Upper lobe of left lung (tissue), 6 donors: ENCODE measurements at regions not wholly inside any gene's neighbourhood (a gene's known extent, or its start where the extent isn't known, plus 50 kb on each side); places are given as distances from the start of the nearest gene placed in this dataset.

ENCODE experiments used
- ATAC-seq, 2 donors: fragments of 200-7000 bp; cut with Tn5 transposase; one replicate each; pipeline ENCODE4 v1.9.1; 2022; ENCODE audit warnings: mild to moderate bottlenecking in 2 of 2, moderate library complexity in 2 of 2; ENCODE audit not compliant: low FRiP score in 2 of 2
- DNase-seq, 2 donors: peaks; one replicate each; pipeline ENCODE4 v3.0.0-alpha.2; 2019 to 2020
- H3K27ac ChIP-seq, 4 donors: fragments of 200-600 bp; sonication (generic); one replicate each; pipeline ENCODE4 v1.5.1; 2016 to 2019
- H3K27me3 ChIP-seq, 4 donors: fragments of 200-600 bp; sonication (generic); one replicate each; pipeline ENCODE4 v1.5.1; 2017 to 2019
- H3K36me3 ChIP-seq, 4 donors: fragments of 200-600 bp; sonication (generic); one replicate each; pipeline ENCODE4 v1.5.1; 2016 to 2019
- H3K4me1 ChIP-seq, 4 donors: fragments of 200-600 bp; sonication (generic); one replicate each; pipeline ENCODE4 v1.5.1; 2018 to 2019
- H3K4me3 ChIP-seq, 4 donors: fragments of 200-600 bp; sonication (generic); one replicate each; pipeline ENCODE4 v1.5.1; 2017 to 2019; ENCODE audit warnings: mild to moderate bottlenecking in 2 of 4, moderate library complexity in 1 of 4
- H3K9me3 ChIP-seq, 4 donors: fragments of 200-600 bp; sonication (generic); one replicate each; pipeline ENCODE4 v1.5.1; 2018 to 2019
- EP300 ChIP-seq, 4 donors: sonication (generic); formaldehyde crosslinking; IDR thresholded peaks; one replicate each; pipeline ENCODE4 v1.5.1; 2017; ENCODE audit warnings: antibody characterized with exemption in 4 of 4, control low read depth in 2 of 4
- POLR2A ChIP-seq, 4 donors: fragments of 450-650 bp; IDR thresholded peaks; one replicate each; pipeline ENCODE4 v1.5.1; 2016 to 2017; ENCODE audit warnings: antibody characterized with exemption in 4 of 4, mild to moderate bottlenecking in 2 of 4
- POLR2AphosphoS5 ChIP-seq, 2 donors: sonication (generic); formaldehyde crosslinking; IDR thresholded peaks; one replicate each; pipeline ENCODE4 v1.5.1; 2017; ENCODE audit warnings: antibody characterized with exemption in 2 of 2
- WGBS, 2 donors: methylation state at CpG; one replicate each; pipeline ENCODE4 v1.1.5; 2017 to 2018; 5-methylcytosine and 5-hydroxymethylcytosine counted together
- TF ChIP-seq, protein P1 (sequence below), 6 experiments: fragments of 450-650 bp in 4 of 6; fragments of 200-600 bp in 2 of 6; sonication (generic) in 2 of 6; IDR thresholded peaks; one replicate each; pipeline ENCODE4 v1.5.1; 2016 to 2019; ENCODE audit warnings: antibody characterized with exemption in 6 of 6
- donor health status: DM: no; HTN: no; CAD: no; lungs with moderate emphysema.
- donor health status: DM: no; HTN: yes; CAD: no; lungs with severe emphysema.

GRCh38 chr22:48939441-48940265, 888.0 kb downstream of the BRD1 start:
- TF ChIP-seq POLR2AphosphoS5 (IDR thresholded peaks at IDR 0.05) (no peak), EP300 (IDR thresholded peaks at IDR 0.05) (no peak), POLR2A (IDR thresholded peaks at IDR 0.05) (no peak)
- TF ChIP-seq, protein P1, sequence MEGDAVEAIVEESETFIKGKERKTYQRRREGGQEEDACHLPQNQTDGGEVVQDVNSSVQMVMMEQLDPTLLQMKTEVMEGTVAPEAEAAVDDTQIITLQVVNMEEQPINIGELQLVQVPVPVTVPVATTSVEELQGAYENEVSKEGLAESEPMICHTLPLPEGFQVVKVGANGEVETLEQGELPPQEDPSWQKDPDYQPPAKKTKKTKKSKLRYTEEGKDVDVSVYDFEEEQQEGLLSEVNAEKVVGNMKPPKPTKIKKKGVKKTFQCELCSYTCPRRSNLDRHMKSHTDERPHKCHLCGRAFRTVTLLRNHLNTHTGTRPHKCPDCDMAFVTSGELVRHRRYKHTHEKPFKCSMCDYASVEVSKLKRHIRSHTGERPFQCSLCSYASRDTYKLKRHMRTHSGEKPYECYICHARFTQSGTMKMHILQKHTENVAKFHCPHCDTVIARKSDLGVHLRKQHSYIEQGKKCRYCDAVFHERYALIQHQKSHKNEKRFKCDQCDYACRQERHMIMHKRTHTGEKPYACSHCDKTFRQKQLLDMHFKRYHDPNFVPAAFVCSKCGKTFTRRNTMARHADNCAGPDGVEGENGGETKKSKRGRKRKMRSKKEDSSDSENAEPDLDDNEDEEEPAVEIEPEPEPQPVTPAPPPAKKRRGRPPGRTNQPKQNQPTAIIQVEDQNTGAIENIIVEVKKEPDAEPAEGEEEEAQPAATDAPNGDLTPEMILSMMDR (IDR thresholded peaks at IDR 0.05): no peak
- peak in 1 of 2 donors; percentile 58 for DNase-seq

GRCh38 chr22:48938741-48939140, 888.9 kb downstream of the BRD1 start:
- 61 to 78% methylated on average over 5 to 8 of the region's 8 CpGs for WGBS, 2 donors
- no peak overlapping the region for H3K27ac ChIP-seq
- TF ChIP-seq, protein P1 (IDR thresholded peaks at IDR 0.05): no peak
- no peak for TF ChIP-seq POLR2A (IDR thresholded peaks at IDR 0.05)
- no peak for ATAC-seq
- H3K27me3 ChIP-seq: no peaks in the 10 kb centered on the region
- DNase-seq: no peak
- H3K4me1 ChIP-seq: no peaks in the 10 kb centered on the region
- H3K4me3 ChIP-seq: no peak overlapping the region
- H3K36me3 ChIP-seq: no peaks in the 10 kb centered on the region
- H3K9me3 ChIP-seq: peaks cover 0 to 6% (median 3%) of the 10 kb centered on the region in 4 donors

More at GRCh38 chr22:48939441-48940265, 888.0 kb downstream of the BRD1 start:
- ATAC-seq: no peak
- Histone ChIP-seq H3K27me3 (no peaks in the 10 kb centered on the region), H3K27ac (no peak overlapping the region), H3K4me3 (no peak overlapping the region), H3K4me1 (no peaks in the 10 kb centered on the region), H3K36me3 (no peaks in the 10 kb centered on the region), H3K9me3 (peaks cover 0 to 1% (median under 1%) of the 10 kb centered on the region in 4 donors)
- 80% methylated on average over 21 to 27 of the region's 31 CpGs for WGBS, 2 donors

DNA sequence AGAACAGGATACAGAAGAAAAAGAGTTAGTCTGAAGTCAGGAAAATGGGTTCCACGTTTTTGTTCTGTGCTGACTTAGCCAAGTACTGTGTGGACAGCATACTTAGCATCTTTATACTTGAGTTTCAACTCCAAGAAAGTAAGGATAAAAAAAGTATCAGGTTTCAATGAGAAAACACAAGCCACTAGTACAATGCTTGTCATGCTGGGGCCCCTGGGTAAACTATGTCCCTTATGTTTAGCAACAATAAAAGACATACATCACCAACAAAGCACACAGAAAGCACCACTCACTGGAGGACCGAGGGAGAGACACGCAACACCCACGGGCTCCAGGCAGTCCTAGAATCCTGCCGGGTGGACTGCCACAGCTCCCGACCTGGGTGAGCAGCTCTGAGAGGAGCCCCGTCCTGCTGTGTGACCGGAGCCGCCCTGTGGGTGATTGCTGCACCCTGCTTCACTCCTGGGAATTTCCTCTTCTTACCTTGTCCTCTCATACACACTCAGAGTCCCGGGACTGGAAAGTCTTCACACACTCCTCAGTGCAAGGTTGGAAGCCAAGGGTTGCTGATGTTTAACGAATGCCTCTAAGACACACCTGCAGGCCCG, 890.5 kb downstream of the BRD1 start:
- Histone ChIP-seq H3K4me3 (no peak overlapping the region), H3K27me3 (no peaks in the 10 kb centered on the region), H3K9me3 (peaks cover 0 to 6% (median 3%) of the 10 kb centered on the region in 4 donors), H3K27ac (no peak overlapping the region), H3K4me1 (no peaks in the 10 kb centered on the region), H3K36me3 (no peaks in the 10 kb centered on the region)
- WGBS, 2 donors: 76 to 78% methylated on average over 6 to 12 of the region's 12 CpGs
- no peak for TF ChIP-seq POLR2A (IDR thresholded peaks at IDR 0.05)
- TF ChIP-seq, protein P1 (IDR thresholded peaks at IDR 0.05): no peak
- DNase-seq (no peak), ATAC-seq (no peak)

GRCh38 chr22:48936391-48936790, 891.3 kb downstream of the BRD1 start:
- 87 to 97% methylated on average over 4 of the region's 4 CpGs for WGBS, 2 donors
- Histone ChIP-seq H3K36me3 (no peaks in the 10 kb centered on the region), H3K27me3 (no peaks in the 10 kb centered on the region), H3K9me3 (peaks cover 0 to 6% (median 3%) of the 10 kb centered on the region in 4 donors), H3K4me1 (no peaks in the 10 kb centered on the region), H3K4me3 (no peak overlapping the region), H3K27ac (no peak overlapping the region)
- TF ChIP-seq EP300 (IDR thresholded peaks at IDR 0.05) (no peak), POLR2A (IDR thresholded peaks at IDR 0.05) (no peak), POLR2AphosphoS5 (IDR thresholded peaks at IDR 0.05) (no peak)
- TF ChIP-seq, protein P1 (IDR thresholded peaks at IDR 0.05): no peak
- no peak for DNase-seq
- ATAC-seq: no peak
